Endothelial cell (in vitro differentiated cells): ENCODE measurements at regions not wholly inside any gene's neighbourhood (a gene's known extent, or its start where the extent isn't known, plus 50 kb on each side); places are given as distances from the start of the nearest gene placed in this dataset.

Experiments
- DNase-seq: peaks from one replicate; pipeline ENCODE4 v3.0.0; 2021; ENCODE audit warnings: low spot score
- H3K27ac Mint-ChIP-seq: one replicate; pipeline ENCODE4 v1.8.0; 2021; ENCODE audit warnings: mixed read lengths, inconsistent platforms; ENCODE audit not compliant: unreplicated experiment
- H3K27me3 Mint-ChIP-seq: one replicate; pipeline ENCODE4 v1.8.0; 2021; ENCODE audit warnings: mild to moderate bottlenecking, moderate library complexity, mixed read lengths, inconsistent platforms; ENCODE audit not compliant: unreplicated experiment
- H3K36me3 Mint-ChIP-seq: one replicate; pipeline ENCODE4 v1.8.0; 2021; ENCODE audit warnings: mild to moderate bottlenecking, low read depth, mixed read lengths, inconsistent platforms; ENCODE audit not compliant: unreplicated experiment
- H3K4me1 Mint-ChIP-seq: one replicate; pipeline ENCODE4 v1.8.0; 2021; ENCODE audit warnings: mild to moderate bottlenecking, mixed read lengths, inconsistent platforms; ENCODE audit not compliant: unreplicated experiment
- H3K4me3 Mint-ChIP-seq: one replicate; pipeline ENCODE4 v1.8.0; 2021; ENCODE audit warnings: mild to moderate bottlenecking, mixed read lengths, inconsistent platforms; ENCODE audit not compliant: unreplicated experiment
- H3K9me3 Mint-ChIP-seq: one replicate; pipeline ENCODE4 v1.8.0; 2021; ENCODE audit warnings: mixed read lengths, inconsistent platforms; ENCODE audit not compliant: unreplicated experiment
- CTCF ChIP-seq: fragments of 200-600 bp; sonication (generic); IDR thresholded peaks from one replicate; pipeline ENCODE4 v1.5.0; 2021; ENCODE audit warnings: antibody characterized with exemption; ENCODE audit not compliant: unreplicated experiment

DNA sequence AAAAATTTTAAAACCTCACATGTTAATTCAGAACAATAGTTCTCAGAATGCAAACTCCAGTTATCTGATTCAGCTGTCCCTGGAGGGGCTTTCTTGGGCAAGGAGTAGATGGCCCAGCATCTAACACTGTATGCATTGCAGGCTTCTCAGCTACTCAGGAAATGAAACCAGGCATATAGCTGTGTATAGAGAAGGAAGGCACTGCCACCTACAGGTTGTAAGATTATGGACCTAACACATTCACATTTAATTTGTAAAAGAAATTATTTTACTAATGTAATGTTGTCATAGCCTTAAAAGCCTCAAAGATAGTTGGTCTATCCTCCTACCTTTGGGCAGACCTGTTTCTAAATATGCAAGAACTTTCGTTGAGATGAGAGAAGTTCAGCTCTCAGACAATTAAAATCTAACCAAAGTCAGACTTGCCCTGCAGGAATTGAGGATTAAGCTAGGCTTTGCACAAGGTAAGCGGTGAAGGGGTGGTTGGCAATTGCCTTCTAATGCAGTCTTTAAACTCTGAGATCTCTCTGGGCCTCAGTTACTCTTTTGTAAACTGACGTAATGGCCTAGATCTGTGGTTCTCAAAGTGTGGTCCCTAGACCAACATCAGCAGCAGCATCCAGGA is 132.8 kb upstream of the SLC24A5 start:
- Mint-ChIP-seq H3K9me3 (no peaks in the 10 kb centered on the region), H3K27me3 (no peaks in the 10 kb centered on the region), H3K36me3 (no peaks in the 10 kb centered on the region), H3K27ac (no peak overlapping the region), H3K4me3 (no peak overlapping the region), H3K4me1 (no peaks in the 10 kb centered on the region)
- peak; percentile 14 for DNase-seq
- peak; percentile 50 for TF ChIP-seq CTCF

- DNase-seq, result no peak
- Mint-ChIP-seq H3K4me3 (no peak overlapping the region), H3K36me3 (no peaks in the 10 kb centered on the region), H3K4me1 (no peaks in the 10 kb centered on the region), H3K9me3 (no peaks in the 10 kb centered on the region), H3K27ac (no peak overlapping the region), H3K27me3 (no peaks in the 10 kb centered on the region)
- TF ChIP-seq CTCF, result no peak
Observed at GRCh38 chr15:47988564-47988963, 132.2 kb upstream of the SLC24A5 start.

- no peak overlapping the region for H3K27ac Mint-ChIP-seq
- H3K36me3 Mint-ChIP-seq, result no peaks in the 10 kb centered on the region
- H3K27me3 Mint-ChIP-seq, result no peaks in the 10 kb centered on the region
- H3K9me3 Mint-ChIP-seq, result no peaks in the 10 kb centered on the region
- TF ChIP-seq CTCF, result no peak
- H3K4me1 Mint-ChIP-seq, result no peaks in the 10 kb centered on the region
- no peak overlapping the region for H3K4me3 Mint-ChIP-seq
- DNase-seq, result no peak
Observed at GRCh38 chr15:47990821-47991220, 130.0 kb upstream of the SLC24A5 start.

DNA sequence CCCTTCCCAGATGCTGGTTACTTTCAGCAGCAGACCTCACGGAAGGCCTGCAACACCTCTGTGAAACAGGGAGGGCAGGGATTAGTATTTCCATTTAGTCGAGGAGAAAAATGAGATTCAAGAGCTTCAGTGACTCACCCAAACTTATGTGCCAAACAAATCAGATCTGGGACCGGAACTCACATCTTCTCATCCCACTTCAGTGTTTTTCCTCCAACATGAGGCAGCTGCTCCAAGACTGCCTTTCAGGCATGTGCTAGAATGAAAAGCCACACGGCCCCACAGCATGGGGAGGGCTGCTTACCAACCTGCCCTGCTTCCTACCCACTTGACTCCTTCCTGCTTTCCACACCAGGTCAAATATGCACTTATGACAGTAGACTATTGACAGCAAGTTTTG is 129.4 kb upstream of the SLC24A5 start:
- DNase-seq, result no peak
- Mint-ChIP-seq H3K27me3 (no peaks in the 10 kb centered on the region), H3K27ac (no peak overlapping the region), H3K4me1 (no peaks in the 10 kb centered on the region), H3K9me3 (no peaks in the 10 kb centered on the region), H3K36me3 (no peaks in the 10 kb centered on the region), H3K4me3 (no peak overlapping the region)
- TF ChIP-seq CTCF, result no peak

- H3K9me3 Mint-ChIP-seq, result no peaks in the 10 kb centered on the region
- no peaks in the 10 kb centered on the region for H3K27me3 Mint-ChIP-seq
Observed at GRCh38 chr15:47993051-47993450, 127.7 kb upstream of the SLC24A5 start.

More at GRCh38 chr15:47993051-47993450, 127.7 kb upstream of the SLC24A5 start:
- Mint-ChIP-seq H3K4me3 (no peak overlapping the region), H3K36me3 (no peaks in the 10 kb centered on the region), H3K4me1 (no peaks in the 10 kb centered on the region), H3K27ac (no peak overlapping the region)
- DNase-seq, result no peak
- TF ChIP-seq CTCF, result no peak
